ENCODE measurements at regions not wholly inside any gene's neighbourhood (a gene's known extent, or its start where the extent isn't known, plus 50 kb on each side); places are given as distances from the start of the nearest gene placed in this dataset.

DNA sequence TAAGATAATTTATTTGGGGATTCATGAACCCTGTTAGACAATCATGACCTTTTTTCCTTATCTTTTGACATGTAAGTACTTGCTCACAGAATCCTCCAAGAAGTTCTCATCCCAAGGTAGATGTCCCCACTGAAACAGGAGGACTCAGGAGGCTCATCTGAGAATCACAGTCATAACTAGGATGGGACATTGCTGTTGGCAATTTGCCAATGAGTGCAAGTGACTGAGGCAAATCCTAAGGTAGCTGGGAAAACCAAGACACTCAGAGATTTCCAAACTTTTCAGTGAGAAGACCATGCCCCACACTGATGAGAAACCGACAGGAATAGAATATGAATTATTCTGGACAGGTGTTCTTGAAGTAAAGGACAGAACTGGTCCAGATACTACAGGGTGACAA is 735.0 kb downstream of the TMEM182 start:
- Histone ChIP-seq H3K4ac (ENCODE audit: low read length) (no peak overlapping the region), H2BK12ac (ENCODE audit: low read length) (no peak overlapping the region), H3K27me3 (ENCODE audit: control insufficient read depth in 3 of 3, insufficient read depth in 3 of 3, low read depth in 1 of 3, low read length in 3 of 3) (no peaks in the 10 kb centered on the region), H3K36me3 (replicated peaks in 1 of 2; ENCODE audit: control insufficient read depth in 2 of 2, insufficient read depth in 2 of 2, low read length in 2 of 2) (no peaks in the 10 kb centered on the region), H3K4me1 (ENCODE audit: control insufficient read depth in 2 of 2, insufficient read depth in 1 of 2, low read depth in 1 of 2, low read length in 2 of 2) (no peaks in the 10 kb centered on the region), H2AFZ (ENCODE audit: low read length) (no peak overlapping the region), H2AK5ac (ENCODE audit: low read depth, low read length) (no peak overlapping the region), H3K23ac (ENCODE audit: low read depth, low read length, poor library complexity) (no peak overlapping the region), H3K18ac (ENCODE audit: low read length) (no peak overlapping the region), H2BK5ac (ENCODE audit: low read length) (no peak overlapping the region), H3K79me1 (ENCODE audit: low read depth, low read length) (no peaks in the 10 kb centered on the region), H3K9me3 (replicated peaks in 1 of 2; ENCODE audit: control insufficient read depth in 2 of 2, insufficient read depth in 1 of 2, low read depth in 1 of 2, low read length in 2 of 2) (peaks cover 0 to 3% of the 10 kb centered on the region in 2 donors), H3K14ac (ENCODE audit: low read length) (no peak overlapping the region), H3K9ac (ENCODE audit: low read depth, low read length, poor library complexity) (no peak overlapping the region), H3K4me2 (ENCODE audit: insufficient read depth, low read length, poor library complexity, severe bottlenecking) (no peak overlapping the region), H2BK15ac (ENCODE audit: low read length) (no peak overlapping the region), H2BK120ac (ENCODE audit: low read depth, low read length) (no peak overlapping the region), H3K27ac (replicated peaks; ENCODE audit: low read length) (no peak overlapping the region), H4K91ac (ENCODE audit: low read depth, low read length, poor library complexity) (no peak overlapping the region), H3K4me3 (ENCODE audit: low read length in 2 of 2) (no peak overlapping the region), H4K8ac (ENCODE audit: low read depth, low read length) (no peak overlapping the region)
- no peak for DNase-seq (ENCODE audit: low spot score)
- WGBS, 2 donors (ENCODE audit: extremely low coverage in 2 of 2, insufficient read length in 2 of 2, insufficient replicate concordance in 1 of 2): no CpG with 5 or more reads among the region's 1 CpG

DNA sequence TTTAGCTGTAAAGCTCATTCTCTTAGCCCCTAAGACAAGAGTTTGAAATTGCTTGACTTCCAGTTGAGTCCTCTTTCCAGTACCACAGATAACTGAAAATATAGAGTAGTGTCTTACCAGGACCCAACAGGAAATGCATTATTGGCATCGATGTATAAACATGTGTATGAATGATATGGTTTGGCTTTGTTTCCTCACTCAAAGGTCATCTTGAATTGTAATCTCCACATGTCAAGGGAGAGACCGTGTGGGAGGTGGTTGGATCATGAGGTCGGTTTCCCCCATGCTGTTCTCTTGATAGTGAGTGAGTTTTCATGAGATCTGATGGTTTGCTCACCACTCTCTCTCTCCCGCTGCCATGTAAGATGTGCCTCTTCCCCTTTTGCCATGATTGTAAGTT is 745.0 kb downstream of the TMEM182 start:
- no peak overlapping the region for H2BK12ac ChIP-seq (ENCODE audit: low read length)
- H3K4ac ChIP-seq (ENCODE audit: low read length): no peak overlapping the region
- H3K14ac ChIP-seq (ENCODE audit: low read length): no peak overlapping the region
- no peak overlapping the region for H3K4me3 ChIP-seq (ENCODE audit: low read length in 2 of 2)
- no peak overlapping the region for H2BK5ac ChIP-seq (ENCODE audit: low read length)
- H4K91ac ChIP-seq (ENCODE audit: low read depth, low read length, poor library complexity): no peak overlapping the region
- H4K8ac ChIP-seq (ENCODE audit: low read depth, low read length): no peak overlapping the region
- H3K4me2 ChIP-seq (ENCODE audit: insufficient read depth, low read length, poor library complexity, severe bottlenecking): no peak overlapping the region
- no peak overlapping the region for H3K9ac ChIP-seq (ENCODE audit: low read depth, low read length, poor library complexity)
- peaks cover 0 to 3% of the 10 kb centered on the region in 2 donors for H3K9me3 ChIP-seq (replicated peaks in 1 of 2; ENCODE audit: control insufficient read depth in 2 of 2, insufficient read depth in 1 of 2, low read depth in 1 of 2, low read length in 2 of 2)
- H3K27ac ChIP-seq (replicated peaks; ENCODE audit: low read length): no peak overlapping the region
- no CpG with 5 or more reads among the region's 4 CpGs for WGBS, 2 donors (ENCODE audit: extremely low coverage in 2 of 2, insufficient read length in 2 of 2, insufficient replicate concordance in 1 of 2)
- DNase-seq (ENCODE audit: low spot score): no peak
- no peak overlapping the region for H2AK5ac ChIP-seq (ENCODE audit: low read depth, low read length)
- H2BK120ac ChIP-seq (ENCODE audit: low read depth, low read length): no peak overlapping the region
- no peaks in the 10 kb centered on the region for H3K27me3 ChIP-seq (ENCODE audit: control insufficient read depth in 3 of 3, insufficient read depth in 3 of 3, low read depth in 1 of 3, low read length in 3 of 3)
- no peak overlapping the region for H3K23ac ChIP-seq (ENCODE audit: low read depth, low read length, poor library complexity)
- no peak overlapping the region for H2AFZ ChIP-seq (ENCODE audit: low read length)
- no peaks in the 10 kb centered on the region for H3K36me3 ChIP-seq (replicated peaks in 1 of 2; ENCODE audit: control insufficient read depth in 2 of 2, insufficient read depth in 2 of 2, low read length in 2 of 2)
- H2BK15ac ChIP-seq (ENCODE audit: low read length): no peak overlapping the region
- H3K79me1 ChIP-seq (ENCODE audit: low read depth, low read length): no peaks in the 10 kb centered on the region
- H3K4me1 ChIP-seq (ENCODE audit: control insufficient read depth in 2 of 2, insufficient read depth in 1 of 2, low read depth in 1 of 2, low read length in 2 of 2): no peaks in the 10 kb centered on the region
- no peak overlapping the region for H3K18ac ChIP-seq (ENCODE audit: low read length)

DNA sequence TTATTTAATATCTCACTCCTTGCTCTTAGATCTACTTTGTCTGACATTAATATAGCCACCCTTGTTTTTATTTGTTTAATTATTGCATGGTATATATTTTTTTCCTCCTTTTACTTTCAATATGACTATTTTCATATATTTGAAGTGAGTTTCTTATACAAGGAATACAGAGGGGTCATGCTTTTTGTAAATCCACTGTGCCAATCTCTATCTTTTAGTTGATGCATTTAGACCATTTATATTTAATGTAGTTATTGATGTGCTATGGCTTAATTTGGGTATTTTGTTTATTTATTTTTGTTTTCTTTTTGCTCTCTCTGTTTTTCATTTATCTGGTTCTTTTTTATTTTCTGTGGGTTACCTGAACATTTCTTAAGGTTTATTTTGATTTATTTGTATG is 750.6 kb downstream of the TMEM182 start:
- H3K27ac ChIP-seq (replicated peaks; ENCODE audit: low read length): no peak overlapping the region
- H3K4ac ChIP-seq (ENCODE audit: low read length): no peak overlapping the region
- no peak overlapping the region for H2BK5ac ChIP-seq (ENCODE audit: low read length)
- H3K4me2 ChIP-seq (ENCODE audit: insufficient read depth, low read length, poor library complexity, severe bottlenecking): no peak overlapping the region
- H3K36me3 ChIP-seq (replicated peaks in 1 of 2; ENCODE audit: control insufficient read depth in 2 of 2, insufficient read depth in 2 of 2, low read length in 2 of 2): no peaks in the 10 kb centered on the region
- no peaks in the 10 kb centered on the region for H3K27me3 ChIP-seq (ENCODE audit: control insufficient read depth in 3 of 3, insufficient read depth in 3 of 3, low read depth in 1 of 3, low read length in 3 of 3)
- H2BK120ac ChIP-seq (ENCODE audit: low read depth, low read length): no peak overlapping the region
- H3K14ac ChIP-seq (ENCODE audit: low read length): no peak overlapping the region
- H3K4me3 ChIP-seq (ENCODE audit: low read length in 2 of 2): no peak overlapping the region
- no peaks in the 10 kb centered on the region for H3K4me1 ChIP-seq (ENCODE audit: control insufficient read depth in 2 of 2, insufficient read depth in 1 of 2, low read depth in 1 of 2, low read length in 2 of 2)
- DNase-seq (ENCODE audit: low spot score): no peak
- H3K18ac ChIP-seq (ENCODE audit: low read length): no peak overlapping the region
- H4K91ac ChIP-seq (ENCODE audit: low read depth, low read length, poor library complexity): no peak overlapping the region
- H2AFZ ChIP-seq (ENCODE audit: low read length): no peak overlapping the region
- H3K9ac ChIP-seq (ENCODE audit: low read depth, low read length, poor library complexity): no peak overlapping the region
- no peaks in the 10 kb centered on the region for H3K79me1 ChIP-seq (ENCODE audit: low read depth, low read length)
- peaks cover 0 to 15% of the 10 kb centered on the region in 2 donors for H3K9me3 ChIP-seq (replicated peaks in 1 of 2; ENCODE audit: control insufficient read depth in 2 of 2, insufficient read depth in 1 of 2, low read depth in 1 of 2, low read length in 2 of 2)
- no peak overlapping the region for H2AK5ac ChIP-seq (ENCODE audit: low read depth, low read length)
- no peak overlapping the region for H4K8ac ChIP-seq (ENCODE audit: low read depth, low read length)
- H2BK12ac ChIP-seq (ENCODE audit: low read length): no peak overlapping the region
- no peak overlapping the region for H3K23ac ChIP-seq (ENCODE audit: low read depth, low read length, poor library complexity)
- H2BK15ac ChIP-seq (ENCODE audit: low read length): no peak overlapping the region

DNA sequence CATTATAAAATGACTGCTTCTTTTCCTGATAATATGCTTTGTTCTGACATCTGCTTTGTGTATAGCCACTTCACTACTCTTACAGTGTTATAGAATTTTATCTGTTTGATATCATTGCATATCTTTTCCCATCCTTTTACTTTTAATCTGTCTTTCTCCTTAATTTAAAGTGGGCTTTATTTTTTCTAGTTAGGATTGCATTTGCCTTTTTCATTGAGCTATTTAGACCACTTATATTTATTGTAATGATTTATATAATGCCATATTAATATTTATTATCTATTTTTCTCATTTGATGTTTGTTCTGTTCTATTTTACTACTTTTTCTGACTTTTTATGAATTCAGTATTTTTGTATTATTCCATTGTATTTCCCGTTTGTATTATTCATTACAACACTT is 758.7 kb downstream of the TMEM182 start:
- Histone ChIP-seq H3K79me1 (ENCODE audit: low read depth, low read length) (no peaks in the 10 kb centered on the region), H3K27me3 (ENCODE audit: control insufficient read depth in 3 of 3, insufficient read depth in 3 of 3, low read depth in 1 of 3, low read length in 3 of 3) (no peaks in the 10 kb centered on the region), H2BK120ac (ENCODE audit: low read depth, low read length) (no peak overlapping the region), H3K14ac (ENCODE audit: low read length) (no peak overlapping the region), H3K23ac (ENCODE audit: low read depth, low read length, poor library complexity) (no peak overlapping the region), H4K8ac (ENCODE audit: low read depth, low read length) (no peak overlapping the region), H3K4me1 (ENCODE audit: control insufficient read depth in 2 of 2, insufficient read depth in 1 of 2, low read depth in 1 of 2, low read length in 2 of 2) (peaks cover 0 to 9% of the 10 kb centered on the region in 2 donors), H2AFZ (ENCODE audit: low read length) (no peak overlapping the region), H3K18ac (ENCODE audit: low read length) (no peak overlapping the region), H3K9me3 (replicated peaks in 1 of 2; ENCODE audit: control insufficient read depth in 2 of 2, insufficient read depth in 1 of 2, low read depth in 1 of 2, low read length in 2 of 2) (peaks cover 0 to 9% of the 10 kb centered on the region in 2 donors), H2BK5ac (ENCODE audit: low read length) (no peak overlapping the region), H3K4me3 (ENCODE audit: low read length in 2 of 2) (no peak overlapping the region), H2AK5ac (ENCODE audit: low read depth, low read length) (no peak overlapping the region), H4K91ac (ENCODE audit: low read depth, low read length, poor library complexity) (no peak overlapping the region), H3K4me2 (ENCODE audit: insufficient read depth, low read length, poor library complexity, severe bottlenecking) (no peak overlapping the region), H3K27ac (replicated peaks; ENCODE audit: low read length) (no peak overlapping the region), H2BK15ac (ENCODE audit: low read length) (no peak overlapping the region), H3K9ac (ENCODE audit: low read depth, low read length, poor library complexity) (no peak overlapping the region), H2BK12ac (ENCODE audit: low read length) (no peak overlapping the region), H3K36me3 (replicated peaks in 1 of 2; ENCODE audit: control insufficient read depth in 2 of 2, insufficient read depth in 2 of 2, low read length in 2 of 2) (no peaks in the 10 kb centered on the region), H3K4ac (ENCODE audit: low read length) (no peak overlapping the region)
- WGBS, 2 donors (ENCODE audit: extremely low coverage in 2 of 2, insufficient read length in 2 of 2, insufficient replicate concordance in 1 of 2): no CpG with 5 or more reads among the region's 1 CpG
- DNase-seq (ENCODE audit: low spot score): no peak

All from neuronal stem cell (in vitro differentiated cells).